SK-N-SH (cell line): ENCODE measurements at regions not wholly inside any gene's neighbourhood (a gene's known extent, or its start where the extent isn't known, plus 50 kb on each side); places are given as distances from the start of the nearest gene placed in this dataset.

ENCODE experiments used
- CTCF ChIA-PET: fragments of 300-600, 350-600 bp; formaldehyde crosslinking; extraction: SDS; loops from one replicate; lab custom pipeline; 2021; lab: Yijun Ruan, JAX
- POLR2A ChIA-PET: fragments of 350-600 bp; sonication (Branson Sonifier 250); formaldehyde crosslinking; extraction: SDS; loops from one replicate; lab custom pipeline; 2020; ENCODE audit warnings: antibody characterized with exemption, inconsistent platforms; lab: Yijun Ruan, JAX
- DNase-seq: peaks from one replicate; pipeline ENCODE4 v3.0.0; 2012
- H2AFZ ChIP-seq: fragments of 200-600 bp; sonication (generic); 2 replicates; pipeline ENCODE4 v1.8.1; 2016; ENCODE audit warnings: antibody characterized with exemption, mild to moderate bottlenecking, low read depth
- H3F3A ChIP-seq: fragments of 200-600 bp; sonication (generic); replicated peaks from 2 replicates; pipeline ENCODE3; 2016; ENCODE audit warnings: antibody characterized with exemption, mild to moderate bottlenecking; ENCODE audit not compliant: insufficient read depth
- H3K27ac ChIP-seq, 2 experiments: fragments of 200-500 bp in 1 of 2; fragments of 200-600 bp in 1 of 2; sonication (Bioruptor generic) in 1 of 2; sonication (generic), shearing (Covaris generic) in 1 of 2; 2 replicates each; pipeline versions ENCODE4 v1.5.1 to v1.6.1; 2014 to 2016; ENCODE audit warnings: low read depth in 2 of 2, inconsistent platforms in 1 of 2, low read length in 1 of 2, mild to moderate bottlenecking in 1 of 2, mixed read lengths in 1 of 2
- H3K27me3 ChIP-seq: fragments of 200-600 bp; sonication (generic), shearing (Covaris generic); 2 replicates; pipeline ENCODE4 v1.6.1; 2016; ENCODE audit warnings: mixed run types; ENCODE audit not compliant: insufficient read depth
- H3K36me3 ChIP-seq, 2 experiments: fragments of 200-500 bp in 1 of 2; fragments of 200-600 bp in 1 of 2; sonication (Bioruptor generic) in 1 of 2; sonication (generic) in 1 of 2; replicated peaks in 1 of 2; 2 replicates each; pipeline versions ENCODE3 to v1.5.1; 2014 to 2016; ENCODE audit warnings: low read length in 1 of 2, mild to moderate bottlenecking in 1 of 2; ENCODE audit not compliant: insufficient read depth in 2 of 2, control insufficient read depth in 1 of 2
- H3K4me1 ChIP-seq, 2 experiments: fragments of 200-500 bp in 1 of 2; fragments of 200-600 bp in 1 of 2; sonication (Bioruptor generic) in 1 of 2; sonication (generic), shearing (Covaris generic) in 1 of 2; 2 replicates each; pipeline versions ENCODE4 v1.5.1 to v1.6.1; 2014 to 2016; ENCODE audit warnings: low read depth in 1 of 2, low read length in 1 of 2, mixed run types in 1 of 2; ENCODE audit not compliant: insufficient read depth in 2 of 2, control insufficient read depth in 1 of 2
- H3K4me2 ChIP-seq: fragments of 200-600 bp; sonication (generic), shearing (Covaris generic); 2 replicates; pipeline ENCODE4 v1.6.1; 2017; ENCODE audit warnings: mixed run types
- H3K4me3 ChIP-seq, 2 experiments: fragments of 200-500 bp in 1 of 2; fragments of 200-600 bp in 1 of 2; sonication (Bioruptor generic) in 1 of 2; sonication (generic), shearing (Covaris generic) in 1 of 2; 2 replicates each; pipeline versions ENCODE4 v1.5.1 to v1.8.1; 2014 to 2016; ENCODE audit warnings: low read depth in 2 of 2, inconsistent platforms in 1 of 2, low read length in 1 of 2, mild to moderate bottlenecking in 1 of 2, mixed read lengths in 1 of 2, moderate library complexity in 1 of 2
- H3K79me2 ChIP-seq: fragments of 200-600 bp; sonication (generic); 2 replicates; pipeline ENCODE4 v1.8.1; 2017; ENCODE audit warnings: mild to moderate bottlenecking; ENCODE audit not compliant: insufficient read depth
- H3K9ac ChIP-seq: fragments of 200-600 bp; sonication (generic); 2 replicates; pipeline ENCODE4 v1.6.1; 2017; ENCODE audit warnings: mixed run types
- H3K9me2 ChIP-seq: fragments of 200-600 bp; sonication (generic); 2 replicates; pipeline ENCODE4 v1.6.1; 2017; ENCODE audit warnings: mixed run types
- H3K9me3 ChIP-seq: fragments of 200-600 bp; sonication (generic); 2 replicates; pipeline ENCODE4 v1.6.1; 2017; ENCODE audit warnings: mixed run types, mild to moderate bottlenecking, moderate library complexity
- H4K20me1 ChIP-seq: fragments of 200-600 bp; sonication (generic); 2 replicates; pipeline ENCODE4 v1.6.1; 2017; ENCODE audit warnings: mild to moderate bottlenecking, mixed run types; ENCODE audit not compliant: insufficient read depth
- CHD2 ChIP-seq: fragments of 150-350 bp; IDR thresholded peaks from 2 replicates; pipeline ENCODE4 v1.6.1; 2018; ENCODE audit warnings: low read length; ENCODE audit not compliant: partially characterized antibody
- EP300 ChIP-seq, 2 experiments: IDR thresholded peaks; 2 replicates each; pipeline versions ENCODE4 v1.4.0 to v1.6.1; 2012; ENCODE audit warnings: borderline replicate concordance in 1 of 2, low read depth in 1 of 2, low read length in 1 of 2
- EZH2phosphoT487 ChIP-seq: fragments of 200-600 bp; sonication (generic); IDR thresholded peaks from 2 replicates; pipeline ENCODE4 v1.6.1; 2017; ENCODE audit warnings: low read depth, mixed run types, mild to moderate bottlenecking, antibody characterized with exemption, moderate library complexity, borderline replicate concordance
- GABPA ChIP-seq: IDR thresholded peaks from 2 replicates; pipeline ENCODE4 v1.4.0; 2012; ENCODE audit warnings: low read depth, mild to moderate bottlenecking
- GATA2 ChIP-seq: sonication (generic); formaldehyde crosslinking; IDR thresholded peaks from 2 replicates; pipeline ENCODE4 v1.5.0; 2020; ENCODE audit warnings: mild to moderate bottlenecking, missing genetic modification reagents
- IRF3 ChIP-seq: fragments of 150-350 bp; IDR thresholded peaks from 2 replicates; pipeline ENCODE4 v1.6.1; 2016; ENCODE audit warnings: mild to moderate bottlenecking, low read depth, low read length
- MAX ChIP-seq: IDR thresholded peaks from 2 replicates; pipeline ENCODE4 v1.4.0; 2012; ENCODE audit warnings: low read depth
- MEF2A ChIP-seq: IDR thresholded peaks from 2 replicates; pipeline ENCODE4 v1.4.0; 2012; ENCODE audit warnings: low read depth, borderline replicate concordance
- POLR2AphosphoS5 ChIP-seq: IDR thresholded peaks from 2 replicates; pipeline ENCODE4 v1.6.1; 2012; ENCODE audit warnings: low read depth, low read length
- RAD21 ChIP-seq: IDR thresholded peaks from 2 replicates; pipeline ENCODE4 v1.6.1; 2012; ENCODE audit warnings: mild to moderate bottlenecking, low read length
- REST ChIP-seq: IDR thresholded peaks from 2 replicates; pipeline ENCODE4 v1.6.1; 2012; ENCODE audit warnings: mild to moderate bottlenecking, low read depth, low read length, moderate library complexity
- RXRA ChIP-seq: IDR thresholded peaks from 2 replicates; pipeline ENCODE4 v1.4.0; 2012; ENCODE audit warnings: low read depth, mild to moderate bottlenecking, borderline replicate concordance
- SIN3A ChIP-seq: IDR thresholded peaks from 2 replicates; pipeline ENCODE4 v1.6.1; 2012; ENCODE audit warnings: low read depth, mild to moderate bottlenecking, low read length, moderate library complexity, borderline replicate concordance
- SMC3 ChIP-seq: IDR thresholded peaks from 2 replicates; pipeline ENCODE4 v1.6.1; 2012; ENCODE audit warnings: low read depth, low read length, improper control_type of control experiment
- TAF1 ChIP-seq: IDR thresholded peaks from 2 replicates; pipeline ENCODE4 v1.6.1; 2012; ENCODE audit warnings: low read depth, mild to moderate bottlenecking, low read length, moderate library complexity, borderline replicate concordance
- TEAD4 ChIP-seq: IDR thresholded peaks from 2 replicates; pipeline ENCODE4 v1.4.0; 2012; ENCODE audit warnings: mild to moderate bottlenecking, borderline replicate concordance; ENCODE audit not compliant: insufficient read depth
- USF2 ChIP-seq: fragments of 150-350 bp; IDR thresholded peaks from 2 replicates; pipeline ENCODE4 v1.6.1; 2017; ENCODE audit warnings: antibody characterized with exemption, low read length, low read depth, borderline replicate concordance
- WGBS: methylation state at CpG from one replicate; pipeline ENCODE4 v1.1.6; 2017; ENCODE audit warnings: low lambda C conversion rate; 5-methylcytosine and 5-hydroxymethylcytosine counted together

GRCh38 chr11:120020981-120021380 is 116.9 kb downstream of the TRIM29 start:
- Histone ChIP-seq H3K9ac (no peak overlapping the region), H3K79me2 (no peaks in the 10 kb centered on the region), H3K4me1 (peaks cover 0 to 51% of the 10 kb centered on the region in 2 experiments; a peak in 2 of 4 replicates), H3K27ac (peak overlapping the region in 1 of 2 experiments; percentile 60; a peak in 2 of 4 replicates)
- WGBS = 23% methylated on average over 2 of the region's 2 CpGs
- DNase-seq = peak; percentile 69
- TF ChIP-seq RAD21 (peak; percentile 2; the same call in 1 of the 2 replicates), REST (no peak), SIN3A (no peak), USF2 (no peak)
- TF ChIP-seq, all 33 proteins: peak for 1
- ChIA-PET CTCF (interaction anchor here (1.6 kb wide), 1 partner anchor 300 kb away, joined by 3 read pairs; no protein-coding TSS in a partner anchor), POLR2A (interaction anchor here (1.0 kb wide), 1 partner anchor 129 kb away, joined by 3 read pairs; no protein-coding TSS in a partner anchor)
- Histone ChIP-seq H3K36me3 (no peaks in the 10 kb centered on the region), H2AFZ (no peak overlapping the region), H3K9me2 (no peaks in the 10 kb centered on the region), H3K27me3 (peaks cover under 1% of the 10 kb centered on the region; the same call in 1 of the 2 replicates), H3K9me3 (no peaks in the 10 kb centered on the region), H3K4me3 (no peak overlapping the region; a peak in 1 of 4 replicates), H3K4me2 (no peak overlapping the region), H4K20me1 (no peaks in the 10 kb centered on the region), H3F3A (no peaks in the 10 kb centered on the region)

DNA sequence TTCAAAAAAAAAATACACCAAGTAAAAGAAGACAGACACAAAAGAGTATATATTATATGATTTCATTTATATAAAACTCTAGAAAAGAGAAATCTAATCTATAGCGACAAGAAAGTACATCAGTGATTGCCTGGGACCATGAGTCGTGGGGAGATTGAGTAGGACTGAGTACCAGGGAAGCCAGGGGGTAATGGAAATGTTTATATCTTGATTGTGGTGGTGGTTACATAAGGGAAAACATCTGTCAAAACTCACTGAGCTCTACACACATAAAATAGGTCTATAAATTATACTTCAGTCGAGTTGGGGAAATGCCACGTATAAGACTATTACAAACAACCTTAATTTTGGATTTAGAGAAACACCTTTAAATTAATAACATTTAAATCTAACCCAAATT is 117.4 kb downstream of the TRIM29 start:
- Histone ChIP-seq H3K27ac (no peak overlapping the region; a peak in 1 of 4 replicates), H2AFZ (no peak overlapping the region), H3K4me3 (no peak overlapping the region), H3K9ac (no peak overlapping the region), H3K36me3 (no peaks in the 10 kb centered on the region), H3K27me3 (peaks cover 6% of the 10 kb centered on the region; the same call in 1 of the 2 replicates), H3K79me2 (no peaks in the 10 kb centered on the region), H3K9me3 (no peaks in the 10 kb centered on the region), H3K4me1 (peaks cover 0 to 54% of the 10 kb centered on the region in 2 experiments; a peak in 2 of 4 replicates), H3K4me2 (no peak overlapping the region), H3K9me2 (no peaks in the 10 kb centered on the region), H3F3A (no peaks in the 10 kb centered on the region), H4K20me1 (no peaks in the 10 kb centered on the region)
- ChIA-PET CTCF (interaction anchor here (10.7 kb wide), 1 partner anchor 88 kb away, joined by 73 read pairs; no protein-coding TSS in a partner anchor), POLR2A (interaction anchor here (1.0 kb wide), 1 partner anchor 128 kb away, joined by 3 read pairs; no protein-coding TSS in a partner anchor)
- DNase-seq = peak; percentile 52
- 21% methylated on average over 4 of the region's 4 CpGs for WGBS
- TF ChIP-seq MAX = no peak
- TF ChIP-seq EP300 (IDR thresholded peaks at IDR 0.05; ENCODE audit: borderline replicate concordance in 1 of 2, low read depth in 1 of 2, low read length in 1 of 2) = no peak
- no peak for TF ChIP-seq TEAD4
- no peak for TF ChIP-seq CHD2
- TF ChIP-seq POLR2AphosphoS5 = no peak
- no peak for TF ChIP-seq IRF3
- no peak for TF ChIP-seq TAF1
- TF ChIP-seq GATA2 (CRISPR knock-in tag) = no peak
- TF ChIP-seq SMC3 = no peak
- no peak for TF ChIP-seq USF2
- no peak for TF ChIP-seq SIN3A
- TF ChIP-seq GABPA = no peak
- TF ChIP-seq EZH2phosphoT487 = no peak
- TF ChIP-seq RXRA = no peak
- no peak for TF ChIP-seq MEF2A
